GM12873 (cell line): ENCODE measurements at regions not wholly inside any gene's neighbourhood (a gene's known extent, or its start where the extent isn't known, plus 50 kb on each side); places are given as distances from the start of the nearest gene placed in this dataset.

Source experiments
- TF ChIP-seq, protein P1 (sequence below): IDR thresholded peaks from 2 replicates; pipeline ENCODE4 v1.5.1; 2012; ENCODE audit warnings: low read depth, mild to moderate bottlenecking, moderate library complexity, low read length, control low read depth; ENCODE audit not compliant: insufficient read depth; ENCODE audit errors: missing control alignments

DNA sequence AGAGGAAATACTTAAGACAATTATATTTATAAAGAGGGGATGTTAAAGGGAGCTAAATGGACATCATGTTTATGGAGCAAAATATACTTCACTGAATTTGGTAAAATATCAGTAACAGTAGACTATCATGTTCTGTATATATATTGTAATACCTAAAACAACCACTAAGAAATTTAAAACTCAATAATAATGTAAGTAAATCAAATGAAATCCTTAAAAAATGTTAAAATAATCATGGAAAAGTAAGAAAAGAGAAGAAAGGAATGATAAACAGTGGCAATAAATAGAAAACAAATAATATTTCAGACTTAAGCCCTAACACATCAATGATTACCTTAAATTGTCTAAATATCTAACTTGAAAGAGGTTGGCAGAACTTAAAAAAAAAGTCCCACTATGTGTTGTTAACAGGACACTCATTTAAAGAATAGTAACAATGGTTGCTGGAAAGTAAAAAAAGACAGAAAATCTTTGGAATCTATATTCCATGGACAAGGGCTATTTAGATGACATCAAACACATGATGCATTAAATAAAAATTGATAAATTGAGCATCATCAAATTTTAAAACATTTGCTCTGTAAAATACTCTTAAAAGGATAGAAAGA, 842.2 kb upstream of the MAP3K7 start:
- TF ChIP-seq, protein P1, sequence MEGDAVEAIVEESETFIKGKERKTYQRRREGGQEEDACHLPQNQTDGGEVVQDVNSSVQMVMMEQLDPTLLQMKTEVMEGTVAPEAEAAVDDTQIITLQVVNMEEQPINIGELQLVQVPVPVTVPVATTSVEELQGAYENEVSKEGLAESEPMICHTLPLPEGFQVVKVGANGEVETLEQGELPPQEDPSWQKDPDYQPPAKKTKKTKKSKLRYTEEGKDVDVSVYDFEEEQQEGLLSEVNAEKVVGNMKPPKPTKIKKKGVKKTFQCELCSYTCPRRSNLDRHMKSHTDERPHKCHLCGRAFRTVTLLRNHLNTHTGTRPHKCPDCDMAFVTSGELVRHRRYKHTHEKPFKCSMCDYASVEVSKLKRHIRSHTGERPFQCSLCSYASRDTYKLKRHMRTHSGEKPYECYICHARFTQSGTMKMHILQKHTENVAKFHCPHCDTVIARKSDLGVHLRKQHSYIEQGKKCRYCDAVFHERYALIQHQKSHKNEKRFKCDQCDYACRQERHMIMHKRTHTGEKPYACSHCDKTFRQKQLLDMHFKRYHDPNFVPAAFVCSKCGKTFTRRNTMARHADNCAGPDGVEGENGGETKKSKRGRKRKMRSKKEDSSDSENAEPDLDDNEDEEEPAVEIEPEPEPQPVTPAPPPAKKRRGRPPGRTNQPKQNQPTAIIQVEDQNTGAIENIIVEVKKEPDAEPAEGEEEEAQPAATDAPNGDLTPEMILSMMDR: no peak

DNA sequence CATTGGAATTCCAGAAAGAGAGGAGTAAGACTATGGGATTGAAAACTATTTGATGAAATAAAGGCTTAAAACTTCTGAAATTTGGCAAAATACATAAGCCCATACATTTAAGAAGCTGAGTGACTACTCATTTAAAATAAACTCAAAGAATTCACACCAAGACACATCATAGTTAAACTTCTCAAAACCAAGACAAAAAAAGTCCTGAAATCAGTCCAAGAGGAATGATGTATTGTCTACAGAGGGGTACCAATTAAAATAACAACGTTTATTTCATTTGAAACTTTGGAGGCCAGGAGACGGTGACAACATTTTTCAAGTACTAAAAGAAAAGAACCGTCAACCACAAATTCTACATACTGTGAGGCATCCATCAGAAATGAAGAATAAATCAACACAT, 841.4 kb upstream of the MAP3K7 start:
- TF ChIP-seq, protein P1: no peak

DNA sequence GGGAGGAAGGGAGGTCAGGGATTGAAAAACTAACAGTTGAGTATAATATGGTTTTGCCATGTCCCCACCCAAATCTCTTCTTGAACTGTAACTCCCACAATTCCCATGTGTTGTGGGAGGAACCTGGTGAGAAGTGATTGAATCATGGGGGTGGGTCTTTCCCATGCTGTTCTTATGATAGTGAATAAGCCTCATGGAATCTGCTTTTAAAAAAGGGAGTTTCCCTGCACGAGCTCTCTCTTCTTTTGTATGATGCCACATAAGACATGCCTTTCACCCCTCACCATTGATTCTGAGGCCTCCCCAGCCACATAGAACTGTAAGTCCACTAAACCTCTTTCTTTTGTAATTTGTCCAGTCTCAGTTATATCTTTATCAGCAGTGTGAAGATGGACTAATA, 833.4 kb upstream of the MAP3K7 start:
- TF ChIP-seq, protein P1: no peak

DNA sequence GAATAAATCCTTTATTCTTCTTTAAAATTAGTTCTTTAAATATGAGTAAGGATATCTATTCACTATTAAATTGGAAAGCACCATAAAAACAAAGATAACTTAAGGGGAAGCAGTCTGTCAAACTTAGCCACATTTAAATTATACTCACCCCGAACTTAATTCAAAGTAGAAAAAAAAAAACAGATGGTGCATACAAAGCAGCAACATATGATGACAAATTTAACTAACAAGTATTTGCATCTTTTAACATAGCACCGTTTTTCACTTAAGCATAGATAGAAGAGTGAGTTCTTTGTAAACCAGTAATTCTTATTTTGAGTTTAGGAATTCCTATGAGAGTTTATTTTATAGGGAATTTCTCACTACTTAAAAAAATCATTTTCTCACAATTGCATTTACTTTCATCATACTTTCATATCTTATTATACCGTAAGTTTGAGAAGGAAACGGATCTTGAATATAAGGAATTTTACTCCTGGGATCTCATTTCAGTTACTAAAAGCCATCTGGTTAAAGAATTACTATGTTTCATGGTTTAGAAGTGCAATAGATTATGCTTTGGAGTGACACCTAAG, 828.2 kb upstream of the MAP3K7 start:
- TF ChIP-seq, protein P1: no peak

DNA sequence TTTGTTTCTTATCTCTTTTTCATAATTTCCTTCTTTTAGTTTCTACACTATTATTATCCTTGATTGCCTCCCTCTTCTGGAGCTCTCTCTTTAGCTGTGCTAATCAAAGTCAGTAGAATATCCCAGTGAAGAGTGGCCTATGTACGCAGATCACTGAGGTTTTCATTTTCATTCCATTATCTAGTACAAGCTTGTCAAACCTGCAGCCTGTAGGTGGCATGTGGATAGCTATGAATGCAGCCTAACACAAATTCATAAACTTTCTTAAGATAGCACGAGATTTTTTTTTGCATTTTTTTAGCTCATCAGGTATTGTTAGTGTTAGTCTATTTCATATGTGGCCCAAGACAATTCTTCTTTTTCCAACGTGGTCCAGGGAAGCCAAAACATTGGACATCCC, 825.7 kb upstream of the MAP3K7 start:
- TF ChIP-seq, protein P1: no peak

DNA sequence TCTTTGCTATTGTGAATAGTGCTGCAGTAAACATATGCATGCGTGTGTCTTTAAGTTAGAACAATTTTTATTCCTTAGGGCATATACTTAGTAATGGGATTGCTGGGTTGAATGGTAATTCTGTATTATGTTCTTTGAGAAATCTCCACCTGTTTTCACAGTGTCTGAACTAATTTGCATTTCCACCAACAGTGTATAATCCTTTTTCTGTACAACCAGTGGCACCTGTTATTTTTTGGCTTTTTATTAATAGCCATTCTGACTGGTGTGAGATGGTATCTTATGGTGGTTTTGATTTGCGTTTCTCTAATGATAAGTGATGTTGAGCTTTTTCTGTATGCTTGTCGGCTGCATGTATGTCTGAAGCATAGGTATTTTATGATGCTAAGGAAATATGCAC, 820.8 kb upstream of the MAP3K7 start:
- TF ChIP-seq, protein P1: no peak

DNA sequence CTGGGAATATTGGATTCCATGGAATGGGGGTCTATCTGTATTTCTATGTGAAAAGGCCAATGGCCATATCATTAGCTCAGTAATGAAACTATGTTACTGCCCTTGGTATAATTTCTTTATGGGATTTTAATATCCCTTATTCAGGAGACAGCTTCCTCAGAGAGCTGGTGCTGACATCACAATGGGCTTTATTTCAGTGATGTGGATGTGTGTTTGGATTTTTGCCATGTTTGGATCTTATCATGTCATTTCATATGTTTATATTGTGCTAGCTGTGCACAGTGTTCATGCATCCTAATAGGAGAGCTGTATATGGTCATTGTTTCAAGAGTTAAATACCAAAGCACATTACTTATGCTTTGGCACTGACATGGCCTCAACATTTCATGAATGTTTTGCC, 806.1 kb upstream of the MAP3K7 start:
- TF ChIP-seq, protein P1: no peak
